ENCODE measurements at regions not wholly inside any gene's neighbourhood (a gene's known extent, or its start where the extent isn't known, plus 50 kb on each side); places are given as distances from the start of the nearest gene placed in this dataset.

DNA sequence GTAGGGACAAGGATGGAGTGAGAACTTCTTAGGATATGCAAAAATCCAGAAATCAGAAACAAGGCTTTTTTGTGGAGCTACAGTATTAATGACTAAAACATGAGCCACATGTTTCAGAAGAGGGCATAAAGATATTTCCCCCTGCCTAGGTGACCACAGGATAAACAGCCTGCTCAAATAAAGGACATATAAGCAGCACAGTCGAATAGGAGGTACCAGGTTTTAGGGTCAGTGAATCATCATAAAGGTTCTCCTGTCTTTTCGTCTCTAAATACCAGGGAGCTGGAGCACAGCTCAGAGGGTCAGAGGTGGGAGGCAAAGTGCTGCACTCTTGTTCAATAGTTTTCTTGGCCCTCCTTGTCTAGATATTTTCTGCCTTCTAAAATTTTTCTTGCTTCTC, 211.9 kb upstream of the HS3ST1 start:
- Histone ChIP-seq H3K36me3 (ENCODE audit: control insufficient read depth, insufficient read depth, low read length) (no peaks in the 10 kb centered on the region), H3K27me3 (ENCODE audit: control insufficient read depth, insufficient read depth, low read length) (no peaks in the 10 kb centered on the region), H3K4me2 (ENCODE audit: low read depth, low read length) (no peak overlapping the region), H3K9me3 (ENCODE audit: control insufficient read depth, insufficient read depth, low read length) (peaks cover 2% of the 10 kb centered on the region; the same call in 1 of the 2 replicates), H3K18ac (ENCODE audit: low read depth, low read length) (no peak overlapping the region), H3K9me1 (ENCODE audit: insufficient read depth, low read length) (no peaks in the 10 kb centered on the region; the same call in 1 of the 2 replicates), H3K27ac (ENCODE audit: insufficient read depth, low read length) (no peak overlapping the region), H2BK5ac (ENCODE audit: low read depth, low read length, poor library complexity, severe bottlenecking) (no peak overlapping the region), H3K14ac (replicated peaks; ENCODE audit: low read depth, low read length) (no peak overlapping the region), H4K8ac (ENCODE audit: low read depth in 2 of 2, low read length in 2 of 2) (no peak overlapping the region; a peak in 1 of 4 replicates), H4K5ac (ENCODE audit: low read depth, low read length) (no peak overlapping the region), H2BK15ac (ENCODE audit: low read depth, low read length) (no peak overlapping the region), H2AK9ac (replicated peaks; ENCODE audit: low read depth, low read length, poor library complexity) (no peak overlapping the region), H4K91ac (ENCODE audit: insufficient read depth, low read depth, low read length) (no peak overlapping the region), H4K20me1 (ENCODE audit: insufficient read depth, low read length) (no peaks in the 10 kb centered on the region), H2BK20ac (ENCODE audit: low read depth, low read length) (peak overlapping the region; percentile 20; the same call in 1 of the 2 replicates), H3K79me1 (ENCODE audit: low read depth in 1 of 2, low read length in 2 of 2) (no peaks in the 10 kb centered on the region), H3K9ac (ENCODE audit: low read depth, low read length) (no peak overlapping the region), H3K4me1 (ENCODE audit: control insufficient read depth, insufficient read depth, low read length) (peaks cover 2% of the 10 kb centered on the region; the same call in 1 of the 2 replicates), H3K56ac (ENCODE audit: extremely low read depth, insufficient read depth, low read length) (no peak overlapping the region), H2AK5ac (ENCODE audit: low read depth, low read length) (no peak overlapping the region), H2AFZ (replicated peaks; ENCODE audit: low read length, poor library complexity) (no peak overlapping the region), H3K4me3 (ENCODE audit: insufficient read depth, low read depth, low read length) (no peak overlapping the region), H2BK120ac (ENCODE audit: low read depth, low read length) (no peak overlapping the region), H3K4ac (ENCODE audit: low read depth, low read length) (no peak overlapping the region), H3K23ac (ENCODE audit: low read depth, low read length) (no peak overlapping the region)
- BruUV-seq (replicated peaks): no TSS peak
- CTCF ChIA-PET: no interaction called here
- in situ Hi-C loops (cut with MboI; ENCODE audit: low sequenced_read_pairs): no loop called here
- ATAC-seq (ENCODE audit: low read depth) (no peak), DNase-seq (no peak)
- no peak for TF ChIP-seq RFX5 (IDR thresholded peaks at IDR 0.05; ENCODE audit: low read depth, low read length)
- no peak for TF ChIP-seq MAZ (IDR thresholded peaks at IDR 0.05; ENCODE audit: borderline replicate concordance, low read depth, low read length)
- no peak for TF ChIP-seq MXI1 (IDR thresholded peaks at IDR 0.05; ENCODE audit: borderline replicate concordance, low read depth, low read length)
- no peak for TF ChIP-seq MAFK (IDR thresholded peaks at IDR 0.05; ENCODE audit: low read depth, low read length)
- TF ChIP-seq, protein P1, sequence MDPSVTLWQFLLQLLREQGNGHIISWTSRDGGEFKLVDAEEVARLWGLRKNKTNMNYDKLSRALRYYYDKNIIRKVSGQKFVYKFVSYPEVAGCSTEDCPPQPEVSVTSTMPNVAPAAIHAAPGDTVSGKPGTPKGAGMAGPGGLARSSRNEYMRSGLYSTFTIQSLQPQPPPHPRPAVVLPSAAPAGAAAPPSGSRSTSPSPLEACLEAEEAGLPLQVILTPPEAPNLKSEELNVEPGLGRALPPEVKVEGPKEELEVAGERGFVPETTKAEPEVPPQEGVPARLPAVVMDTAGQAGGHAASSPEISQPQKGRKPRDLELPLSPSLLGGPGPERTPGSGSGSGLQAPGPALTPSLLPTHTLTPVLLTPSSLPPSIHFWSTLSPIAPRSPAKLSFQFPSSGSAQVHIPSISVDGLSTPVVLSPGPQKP (IDR thresholded peaks at IDR 0.05; ENCODE audit: borderline replicate concordance, low read depth, low read length): no peak
- TF ChIP-seq CEBPB (IDR thresholded peaks at IDR 0.05; ENCODE audit: low read depth, low read length): no peak
- TF ChIP-seq, protein P2, sequence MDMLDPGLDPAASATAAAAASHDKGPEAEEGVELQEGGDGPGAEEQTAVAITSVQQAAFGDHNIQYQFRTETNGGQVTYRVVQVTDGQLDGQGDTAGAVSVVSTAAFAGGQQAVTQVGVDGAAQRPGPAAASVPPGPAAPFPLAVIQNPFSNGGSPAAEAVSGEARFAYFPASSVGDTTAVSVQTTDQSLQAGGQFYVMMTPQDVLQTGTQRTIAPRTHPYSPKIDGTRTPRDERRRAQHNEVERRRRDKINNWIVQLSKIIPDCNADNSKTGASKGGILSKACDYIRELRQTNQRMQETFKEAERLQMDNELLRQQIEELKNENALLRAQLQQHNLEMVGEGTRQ (IDR thresholded peaks at IDR 0.05; ENCODE audit: low read depth, low read length): no peak
- no peak for TF ChIP-seq FOS (IDR thresholded peaks at IDR 0.05; ENCODE audit: low read depth, low read length)
- TF ChIP-seq BHLHE40 (IDR thresholded peaks at IDR 0.05; ENCODE audit: low read depth, low read length): no peak
- TF ChIP-seq, protein P3, sequence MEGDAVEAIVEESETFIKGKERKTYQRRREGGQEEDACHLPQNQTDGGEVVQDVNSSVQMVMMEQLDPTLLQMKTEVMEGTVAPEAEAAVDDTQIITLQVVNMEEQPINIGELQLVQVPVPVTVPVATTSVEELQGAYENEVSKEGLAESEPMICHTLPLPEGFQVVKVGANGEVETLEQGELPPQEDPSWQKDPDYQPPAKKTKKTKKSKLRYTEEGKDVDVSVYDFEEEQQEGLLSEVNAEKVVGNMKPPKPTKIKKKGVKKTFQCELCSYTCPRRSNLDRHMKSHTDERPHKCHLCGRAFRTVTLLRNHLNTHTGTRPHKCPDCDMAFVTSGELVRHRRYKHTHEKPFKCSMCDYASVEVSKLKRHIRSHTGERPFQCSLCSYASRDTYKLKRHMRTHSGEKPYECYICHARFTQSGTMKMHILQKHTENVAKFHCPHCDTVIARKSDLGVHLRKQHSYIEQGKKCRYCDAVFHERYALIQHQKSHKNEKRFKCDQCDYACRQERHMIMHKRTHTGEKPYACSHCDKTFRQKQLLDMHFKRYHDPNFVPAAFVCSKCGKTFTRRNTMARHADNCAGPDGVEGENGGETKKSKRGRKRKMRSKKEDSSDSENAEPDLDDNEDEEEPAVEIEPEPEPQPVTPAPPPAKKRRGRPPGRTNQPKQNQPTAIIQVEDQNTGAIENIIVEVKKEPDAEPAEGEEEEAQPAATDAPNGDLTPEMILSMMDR (conservative IDR thresholded peaks at IDR 0.05; ENCODE audit: low read depth, low read length): no peak
- intact Hi-C loops (cut with micrococcal nuclease): no loop called here
- POLR2A ChIA-PET (ENCODE audit: unreplicated experiment): no interaction called here
- WGBS, 2 experiments (ENCODE audit: extremely low coverage in 2 of 2, insufficient read length in 1 of 2): no CpG with 5 or more reads among the region's 2 CpGs
- dilution Hi-C loops (cut with HindIII; ENCODE audit: low sequenced_read_pairs, unreplicated experiment): no loop called here
